ENCODE measurements at regions not wholly inside any gene's neighbourhood (a gene's known extent, or its start where the extent isn't known, plus 50 kb on each side); places are given as distances from the start of the nearest gene placed in this dataset.
A peak's percentile ranks its signal among the peaks of the same experiment; 100 is the strongest.

- ChIA-PET POLR2A (no interaction called here), CTCF (interaction anchor here (0.6 kb wide), 1 partner anchor 13 kb away, joined by 3 read pairs; no protein-coding TSS in a partner anchor)
- intact Hi-C loops (cut with micrococcal nuclease) = no loop called here
- Mint-ChIP-seq H3K9me3 (ENCODE audit: unreplicated experiment) (peaks cover 10% of the 10 kb centered on the region), H3K27me3 (ENCODE audit: insufficient read depth, unreplicated experiment) (no peaks in the 10 kb centered on the region), H3K4me1 (ENCODE audit: insufficient read depth, unreplicated experiment) (peaks cover 11% of the 10 kb centered on the region), H3K4me3 (ENCODE audit: unreplicated experiment) (no peak overlapping the region), H3K36me3 (ENCODE audit: insufficient read depth, unreplicated experiment) (no peaks in the 10 kb centered on the region), H3K27ac (ENCODE audit: low read depth, unreplicated experiment) (no peak overlapping the region)
- DNase-seq (ENCODE audit: unreplicated experiment) = no peak
- no peak for TF ChIP-seq CTCF (IDR thresholded peaks at IDR 0.05; ENCODE audit: unreplicated experiment)
- BruUV-seq (replicated peaks) = no TSS peak
Measured at GRCh38 chr4:185862340-185862739, 50.3 kb upstream of the SORBS2 start.

GRCh38 chr4:185863946-185864345 lies 52.0 kb upstream of the SORBS2 start:
- no TSS peak for BruUV-seq (replicated peaks)
- no peak for TF ChIP-seq CTCF (IDR thresholded peaks at IDR 0.05; ENCODE audit: unreplicated experiment)
- no peaks in the 10 kb centered on the region for H3K27me3 Mint-ChIP-seq (ENCODE audit: insufficient read depth, unreplicated experiment)
- H3K4me1 Mint-ChIP-seq (ENCODE audit: insufficient read depth, unreplicated experiment) = peaks cover 15% of the 10 kb centered on the region
- H3K9me3 Mint-ChIP-seq (ENCODE audit: unreplicated experiment) = no peaks in the 10 kb centered on the region
- H3K27ac Mint-ChIP-seq (ENCODE audit: low read depth, unreplicated experiment) = no peak overlapping the region
- intact Hi-C loops (cut with micrococcal nuclease) = no loop called here
- H3K4me3 Mint-ChIP-seq (ENCODE audit: unreplicated experiment) = no peak overlapping the region
- DNase-seq (ENCODE audit: unreplicated experiment) = no peak
- ChIA-PET POLR2A (interaction anchor here (1.2 kb wide), 1 partner anchor 16 kb away, joined by 4 read pairs; no protein-coding TSS in a partner anchor), CTCF (no interaction called here)
- H3K36me3 Mint-ChIP-seq (ENCODE audit: insufficient read depth, unreplicated experiment) = no peaks in the 10 kb centered on the region

GRCh38 chr4:185865901-185866328 lies 53.9 kb upstream of the SORBS2 start:
- DNase-seq (ENCODE audit: unreplicated experiment) = peak; percentile 60
- Mint-ChIP-seq H3K36me3 (ENCODE audit: insufficient read depth, unreplicated experiment) (no peaks in the 10 kb centered on the region), H3K27ac (ENCODE audit: low read depth, unreplicated experiment) (peak overlapping the region; percentile 40), H3K27me3 (ENCODE audit: insufficient read depth, unreplicated experiment) (no peaks in the 10 kb centered on the region), H3K4me1 (ENCODE audit: insufficient read depth, unreplicated experiment) (peaks cover 20% of the 10 kb centered on the region), H3K9me3 (ENCODE audit: unreplicated experiment) (no peaks in the 10 kb centered on the region), H3K4me3 (ENCODE audit: unreplicated experiment) (no peak overlapping the region)
- no peak for TF ChIP-seq CTCF (IDR thresholded peaks at IDR 0.05; ENCODE audit: unreplicated experiment)
- ChIA-PET CTCF (interaction anchor here (3.1 kb wide), 1 partner anchor 171 kb away, joined by 7 read pairs; no protein-coding TSS in a partner anchor), POLR2A (interaction anchor here (0.6 to 0.7 kb wide), 2 partner anchors 12 to 13 kb away, joined by 3 read pairs; no protein-coding TSS in a partner anchor)
- BruUV-seq (replicated peaks) = no TSS peak
- intact Hi-C loops (cut with micrococcal nuclease) = no loop called here

- H3K27ac Mint-ChIP-seq (ENCODE audit: low read depth, unreplicated experiment) = no peak overlapping the region
- no peak for TF ChIP-seq CTCF (IDR thresholded peaks at IDR 0.05; ENCODE audit: unreplicated experiment)
- H3K27me3 Mint-ChIP-seq (ENCODE audit: insufficient read depth, unreplicated experiment) = no peaks in the 10 kb centered on the region
- H3K9me3 Mint-ChIP-seq (ENCODE audit: unreplicated experiment) = no peaks in the 10 kb centered on the region
- intact Hi-C loops (cut with micrococcal nuclease) = no loop called here
- DNase-seq (ENCODE audit: unreplicated experiment) = no peak
- ChIA-PET CTCF (interaction anchor here (0.9 to 3.1 kb wide), 2 partner anchors 153 to 169 kb away, joined by 4 to 7 read pairs; no protein-coding TSS in a partner anchor), POLR2A (interaction anchor here (0.6 to 1.2 kb wide), 2 partner anchors 57 to 154 kb away, joined by 3 read pairs; no protein-coding TSS in a partner anchor)
- no peaks in the 10 kb centered on the region for H3K36me3 Mint-ChIP-seq (ENCODE audit: insufficient read depth, unreplicated experiment)
- no TSS peak for BruUV-seq (replicated peaks)
- no peak overlapping the region for H3K4me3 Mint-ChIP-seq (ENCODE audit: unreplicated experiment)
- peaks cover 21% of the 10 kb centered on the region for H3K4me1 Mint-ChIP-seq (ENCODE audit: insufficient read depth, unreplicated experiment)
Measured at GRCh38 chr4:185867770-185868169, 55.8 kb upstream of the SORBS2 start.
